HG03045 (cell line): ENCODE measurements at regions not wholly inside any gene's neighbourhood (a gene's known extent, or its start where the extent isn't known, plus 50 kb on each side); places are given as distances from the start of the nearest gene placed in this dataset.

ENCODE experiments used
- ATAC-seq: cut with Tn5 transposase; IDR thresholded peaks from one replicate; pipeline ENCODE4 v1.9.1; 2021; ENCODE audit warnings: mild to moderate bottlenecking, moderate library complexity; ENCODE audit not compliant: unreplicated experiment

DNA sequence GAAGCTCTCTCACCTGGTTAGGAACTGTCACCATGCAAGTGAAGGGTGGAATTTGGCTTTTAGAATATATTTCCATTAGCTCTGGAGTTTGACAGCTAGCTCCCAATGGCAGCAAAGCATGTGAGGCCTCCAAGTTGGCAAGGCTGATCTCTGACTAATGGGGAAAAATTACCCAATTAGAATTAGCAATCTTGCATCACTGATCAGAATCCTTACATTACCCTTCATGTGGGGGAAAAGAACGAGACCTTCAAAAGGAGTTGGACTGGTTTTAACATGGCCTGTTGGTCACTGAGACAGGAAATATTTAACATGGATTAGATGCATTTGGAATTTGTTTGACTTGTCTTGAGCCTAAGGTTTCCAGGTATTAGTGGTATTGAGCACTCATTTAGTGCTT, 192.3 kb upstream of the GDNF start:
- ATAC-seq: no peak

DNA sequence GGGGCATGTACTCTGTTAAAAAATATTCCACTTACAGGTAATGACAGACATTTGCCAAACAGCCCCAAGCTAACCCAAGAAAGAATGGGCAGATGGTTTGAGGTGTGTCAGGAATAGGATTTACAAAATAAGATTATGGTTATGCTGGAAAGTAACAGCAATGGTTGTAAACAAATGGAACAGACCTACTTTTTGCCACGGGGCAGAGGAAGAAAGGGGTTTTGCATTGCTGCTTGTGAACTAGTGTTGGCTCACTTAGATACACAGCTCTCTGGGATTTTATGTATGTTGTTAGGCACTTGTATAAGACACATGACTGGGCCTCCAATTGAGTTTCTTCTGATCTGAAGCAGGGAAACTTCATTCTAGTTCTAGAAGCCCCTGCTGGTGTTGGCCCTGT, 191.5 kb upstream of the GDNF start:
- ATAC-seq: no peak

DNA sequence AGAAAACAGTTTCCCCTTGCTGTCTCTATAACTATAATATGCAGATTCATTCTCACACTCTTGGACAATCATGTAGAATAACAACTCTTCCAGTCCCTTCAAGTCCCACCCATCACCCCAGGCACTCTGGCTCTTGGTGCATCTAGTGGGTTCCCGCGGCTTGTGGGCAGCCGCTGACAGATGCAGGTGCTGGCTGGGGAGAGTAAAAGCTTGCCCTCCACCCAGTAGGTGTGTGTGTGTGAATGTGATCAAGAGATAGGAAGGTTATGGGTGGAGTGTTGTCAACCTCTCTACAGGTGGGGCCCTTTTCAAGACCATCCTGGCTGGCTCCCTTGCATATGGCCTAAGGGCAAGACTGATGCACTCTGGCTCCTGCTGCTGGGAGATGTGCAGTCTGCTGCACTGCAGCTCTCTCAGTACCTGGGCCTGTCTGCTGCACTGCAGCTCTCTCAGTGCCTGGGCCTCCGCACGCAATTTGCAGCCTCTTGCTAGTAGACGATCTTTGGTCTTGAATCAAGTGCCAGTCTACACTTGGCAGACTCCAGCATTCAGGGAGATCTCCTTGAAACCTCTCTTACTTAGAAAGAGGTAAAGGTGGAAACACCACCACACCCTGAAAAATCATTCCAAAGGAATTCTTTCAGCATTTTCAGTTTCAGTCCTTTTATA, 189.7 kb upstream of the GDNF start:
- no peak for ATAC-seq

DNA sequence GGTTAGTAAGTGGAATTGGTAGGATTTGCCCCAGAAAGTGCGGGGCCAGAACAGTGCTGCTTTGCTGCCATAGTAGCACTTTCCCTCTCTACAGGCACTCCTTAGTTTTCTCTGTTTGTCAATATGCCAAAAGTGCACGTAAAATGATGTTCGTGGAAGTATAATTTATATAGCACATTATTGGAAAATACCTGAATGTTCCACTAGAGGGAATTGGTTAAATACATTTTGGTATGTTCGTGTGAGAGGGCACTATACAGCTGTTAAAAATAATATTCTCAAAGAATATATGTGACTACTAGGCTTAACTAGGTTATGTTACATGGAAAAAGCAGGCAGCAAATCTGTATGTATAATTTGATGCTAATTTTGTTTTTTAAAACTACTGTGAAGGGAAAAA, 184.0 kb upstream of the GDNF start:
- ATAC-seq: no peak

DNA sequence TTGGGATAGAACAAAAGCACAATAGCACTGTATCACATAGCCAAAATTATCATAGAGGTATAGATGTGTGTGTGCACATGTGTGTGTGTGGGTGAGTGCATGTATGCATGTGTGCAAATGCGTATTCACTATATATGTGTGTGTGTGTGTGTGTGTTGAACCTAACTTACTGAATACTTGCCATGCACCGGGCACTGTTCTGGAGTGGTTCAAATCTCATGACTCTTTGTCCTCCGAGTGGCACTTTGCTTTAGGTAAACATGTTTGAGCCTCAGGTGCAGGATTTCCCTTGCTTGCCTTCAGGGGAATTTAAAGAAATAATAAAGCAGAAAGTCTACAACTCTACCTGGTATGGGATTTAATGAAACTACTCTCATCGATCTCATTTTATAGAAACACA, 183.5 kb upstream of the GDNF start:
- no peak for ATAC-seq

DNA sequence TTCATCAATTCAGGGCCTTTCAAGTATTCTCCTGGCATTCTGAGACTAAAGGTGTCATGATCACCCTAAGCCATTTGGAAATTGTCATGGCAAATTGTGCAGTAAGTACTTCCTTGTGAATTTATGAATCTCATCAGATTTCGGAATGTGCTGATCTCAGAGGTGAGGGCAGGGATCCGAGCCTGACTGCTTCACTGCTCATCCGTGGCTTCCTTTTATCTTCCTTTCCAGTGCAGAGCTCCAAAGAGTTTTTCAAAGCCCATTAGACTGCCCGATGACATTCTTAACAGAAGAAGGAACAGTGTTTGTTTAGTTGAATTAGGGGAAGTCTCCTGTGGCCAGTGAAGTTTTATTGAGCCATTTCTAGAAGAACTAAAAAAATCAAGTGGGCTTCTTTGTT, 182.8 kb upstream of the GDNF start:
- ATAC-seq: no peak

DNA sequence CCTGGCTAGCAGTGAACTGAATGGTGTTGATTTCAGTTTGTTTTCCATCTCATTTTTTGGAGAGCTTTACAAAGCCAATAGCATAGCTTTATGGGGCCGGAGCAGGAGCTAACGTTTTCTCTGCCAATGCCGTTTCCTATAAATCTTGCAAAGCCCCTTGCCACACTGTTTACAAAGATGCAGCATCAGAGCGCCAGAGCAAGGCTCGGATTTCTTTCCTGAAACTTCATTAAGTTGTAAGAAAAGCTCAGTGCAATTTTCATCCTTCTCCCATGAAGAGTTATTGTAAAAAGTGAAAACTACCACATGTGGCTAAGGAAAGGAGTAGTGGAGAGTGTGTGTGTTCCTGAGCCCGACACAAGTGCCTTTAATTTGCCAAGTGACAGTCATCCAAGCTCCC, 178.2 kb upstream of the GDNF start:
- ATAC-seq: no peak

DNA sequence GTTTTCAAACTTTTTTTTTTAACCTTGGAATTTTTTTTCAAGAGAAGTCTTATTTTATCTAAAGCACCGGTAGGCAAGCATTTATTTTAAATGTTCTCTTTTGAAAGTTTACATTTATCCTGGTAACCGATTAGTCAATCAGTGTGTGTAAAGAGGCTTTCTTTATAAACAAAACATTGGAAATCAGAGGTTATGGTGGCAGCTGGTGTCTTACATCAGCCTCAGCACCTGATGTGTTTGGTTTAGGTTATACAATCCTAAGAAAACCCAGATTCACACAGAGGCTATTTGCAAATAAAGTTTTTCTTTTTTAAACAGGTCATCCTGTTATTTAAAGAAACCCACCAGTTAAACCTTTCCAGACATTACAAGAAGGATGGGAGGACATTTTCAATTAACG, 173.3 kb upstream of the GDNF start:
- ATAC-seq: no peak

DNA sequence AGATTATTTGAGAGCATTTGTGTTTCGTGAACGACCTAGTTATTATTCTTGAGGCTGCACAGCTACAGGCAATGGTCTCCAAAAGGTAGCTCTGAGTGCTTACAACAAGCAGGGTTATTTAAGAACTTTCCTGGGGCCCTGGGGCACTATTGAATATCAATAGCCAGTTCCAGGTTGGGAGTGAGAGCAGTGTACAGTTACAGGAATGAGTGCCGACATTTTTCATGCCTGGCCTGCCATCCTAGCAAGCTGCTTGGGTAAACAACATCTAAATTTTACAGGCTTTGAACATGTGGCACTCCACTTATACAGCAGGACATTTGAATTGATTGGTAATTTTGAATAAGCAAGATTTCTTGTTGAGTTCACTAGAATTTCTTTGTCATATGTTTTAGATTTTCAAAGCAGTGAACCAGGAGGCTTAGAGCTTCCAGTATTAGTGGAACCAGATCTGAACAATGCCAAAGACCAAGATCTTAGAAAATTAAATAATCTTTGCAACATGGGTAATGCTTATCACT, 171.9 kb upstream of the GDNF start:
- ATAC-seq: no peak

DNA sequence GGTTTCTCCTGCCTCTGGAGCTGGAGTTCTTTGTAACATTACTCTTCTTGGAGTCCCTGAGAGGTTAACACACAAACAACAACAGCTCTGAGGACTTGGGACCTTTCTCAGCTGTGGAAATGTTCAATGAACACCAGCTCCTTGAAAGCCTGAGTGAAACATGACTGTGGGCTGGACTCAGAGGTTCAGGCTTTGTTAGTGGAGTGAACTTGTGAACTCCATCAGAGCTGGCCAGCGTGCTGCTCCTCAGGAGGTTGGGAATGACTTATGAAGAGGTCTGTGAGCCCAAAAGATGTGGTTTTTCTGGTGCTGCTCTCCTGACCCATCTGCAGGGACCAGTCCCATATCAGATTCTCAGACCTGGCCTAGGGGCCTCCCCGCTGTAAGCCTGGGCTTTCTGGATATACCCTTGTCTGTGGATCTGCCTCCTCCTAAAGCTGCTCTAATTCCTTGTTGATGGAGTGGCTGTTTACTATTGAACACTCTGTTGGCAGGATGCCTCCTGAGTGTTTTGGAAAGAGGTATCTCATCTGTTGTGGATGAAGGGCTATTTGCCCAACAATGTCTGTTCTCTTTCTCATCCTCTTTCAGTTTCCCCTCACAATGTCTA, 170.0 kb upstream of the GDNF start:
- ATAC-seq: no peak

DNA sequence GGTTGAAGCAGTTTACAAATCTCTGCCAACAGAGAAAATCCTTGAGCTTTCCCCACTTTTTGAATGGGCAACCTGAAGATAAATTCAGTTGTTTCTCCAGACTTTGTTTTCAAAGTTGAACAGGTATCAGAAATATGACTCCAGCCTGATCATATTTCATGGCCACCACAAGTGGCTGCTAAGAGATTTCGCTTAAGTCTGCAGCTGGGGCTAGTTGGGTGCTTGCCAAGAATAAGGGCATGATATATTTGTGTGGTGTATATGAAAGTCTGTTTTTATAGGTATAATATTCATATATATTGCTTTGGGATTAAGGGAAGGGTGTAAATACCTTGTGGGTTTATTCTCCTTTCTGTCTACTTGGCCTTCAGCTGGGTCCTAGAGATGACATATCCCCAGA, 168.4 kb upstream of the GDNF start:
- no peak for ATAC-seq

DNA sequence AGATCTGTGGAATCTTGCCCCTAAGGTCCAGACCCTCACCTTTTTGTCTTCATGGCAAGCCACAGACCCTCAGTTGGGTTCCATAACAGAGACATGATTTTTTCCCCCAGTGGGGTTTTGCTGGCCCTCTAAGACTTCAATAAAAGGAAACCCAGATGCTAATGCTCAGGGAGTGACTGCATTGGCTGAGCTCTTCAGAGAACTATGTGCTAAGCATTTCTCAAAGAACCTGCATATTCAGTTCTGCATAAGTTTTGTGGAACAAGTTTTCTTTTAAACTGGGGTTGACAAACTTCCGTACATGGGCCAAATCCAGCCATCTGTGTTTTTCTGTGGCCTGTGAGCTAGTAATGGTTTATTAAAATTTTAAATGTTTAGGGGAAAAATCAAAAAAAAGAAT, 159.8 kb upstream of the GDNF start:
- ATAC-seq: no peak

DNA sequence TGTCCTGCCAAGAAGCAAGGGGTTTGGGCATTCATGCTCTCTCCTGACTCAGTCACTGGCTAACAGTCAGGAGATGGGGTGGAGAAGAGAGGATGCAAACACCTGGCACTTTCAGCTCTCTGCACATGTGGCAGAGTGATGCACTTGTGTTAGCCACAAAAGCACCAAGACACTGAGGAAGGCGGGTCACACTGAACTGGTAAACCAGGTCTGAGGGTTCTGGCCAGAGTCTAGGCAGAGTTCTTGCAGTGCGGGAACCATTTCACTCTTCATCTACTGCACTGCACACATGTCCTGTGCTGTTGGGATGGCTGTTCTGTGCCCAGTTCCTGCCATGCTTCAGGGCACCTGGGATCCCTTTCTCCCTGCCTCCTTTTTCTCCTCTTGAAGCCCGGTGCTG, 157.1 kb upstream of the GDNF start:
- no peak for ATAC-seq

DNA sequence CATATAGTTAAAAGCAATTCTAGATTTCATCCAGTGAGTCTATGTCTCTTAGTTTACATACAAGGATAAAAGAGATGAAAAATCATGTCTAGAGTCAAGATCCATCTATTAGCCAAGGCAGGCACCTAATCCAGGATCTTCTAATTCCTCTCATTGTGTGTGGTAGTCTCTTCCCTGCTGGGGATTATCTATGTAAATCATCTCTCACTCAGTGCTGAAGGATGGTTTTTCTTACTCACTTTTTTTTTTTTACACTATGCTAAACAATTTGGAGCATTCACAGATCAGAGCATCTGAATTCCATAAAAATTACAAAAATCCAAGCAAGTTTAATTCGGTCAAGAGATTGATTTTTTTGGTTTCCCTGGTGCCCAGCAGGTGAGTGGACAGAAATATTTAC, 154.9 kb upstream of the GDNF start:
- no peak for ATAC-seq

DNA sequence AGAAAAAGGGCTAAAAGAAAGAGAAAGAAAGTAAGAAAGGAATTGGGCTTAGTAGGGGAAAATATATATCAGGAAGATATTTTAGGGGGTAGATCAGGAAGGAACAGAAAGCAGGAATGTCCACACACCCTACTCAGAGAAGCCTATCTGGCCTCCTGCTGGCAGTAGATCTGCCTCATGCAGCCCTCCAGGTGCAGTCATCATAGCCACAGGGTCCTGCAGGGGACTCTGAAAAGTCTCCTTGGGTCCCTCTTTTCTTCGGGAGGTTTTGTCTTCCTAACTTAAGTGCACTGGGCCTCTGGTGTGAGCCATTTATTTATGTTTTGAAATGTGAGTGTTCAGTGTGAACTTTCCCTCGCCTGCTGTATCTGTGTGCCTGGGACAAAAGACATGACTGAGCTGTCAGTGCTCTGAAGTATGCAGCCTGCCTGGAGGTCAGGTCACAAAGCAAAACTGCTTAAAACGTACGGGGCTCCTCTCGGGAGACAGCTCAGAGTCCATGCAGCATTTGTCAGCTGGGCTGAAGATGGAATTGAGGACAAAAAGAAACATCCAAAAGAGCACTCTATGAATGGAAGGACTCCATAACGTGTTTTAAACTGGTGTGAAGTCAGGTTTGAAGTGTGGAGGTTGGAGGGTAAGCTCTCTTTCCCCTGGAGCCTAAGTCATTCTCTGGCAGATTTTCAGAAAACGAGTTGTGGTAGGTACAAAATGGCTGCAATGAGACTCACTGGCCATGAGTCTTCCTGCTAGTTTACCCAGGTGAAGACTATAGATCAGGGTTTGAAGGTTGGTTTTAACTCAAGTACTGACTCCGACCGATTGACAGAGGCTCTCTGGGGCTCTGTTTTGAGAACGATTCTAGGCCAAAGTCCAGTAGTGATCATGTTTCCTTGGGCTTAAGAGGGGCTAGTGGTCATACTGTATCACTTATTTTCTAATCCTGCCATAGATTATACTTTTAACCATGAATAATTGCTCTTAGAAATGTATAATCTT, 151.8 kb upstream of the GDNF start:
- ATAC-seq: no peak

DNA sequence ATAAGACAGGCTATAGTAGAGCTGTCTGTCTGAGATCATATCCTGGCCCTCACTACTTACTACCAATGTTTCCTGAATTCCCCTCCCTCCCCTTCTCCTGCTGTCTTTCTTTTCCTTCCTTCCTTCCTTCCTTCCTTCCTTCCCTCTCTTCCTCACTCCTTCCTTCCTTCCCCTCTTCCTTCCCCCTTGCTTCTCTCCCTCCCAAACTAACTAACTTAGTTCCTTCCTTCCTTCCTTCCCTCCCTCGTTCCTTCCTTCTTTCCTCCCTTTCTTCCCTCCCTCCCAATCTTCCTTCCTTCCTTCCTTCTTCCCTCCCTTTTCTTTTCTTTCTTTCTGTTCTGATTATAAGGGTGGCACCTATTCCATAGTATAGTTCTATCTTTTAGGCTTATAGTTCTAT, 150.0 kb upstream of the GDNF start:
- ATAC-seq: no peak

DNA sequence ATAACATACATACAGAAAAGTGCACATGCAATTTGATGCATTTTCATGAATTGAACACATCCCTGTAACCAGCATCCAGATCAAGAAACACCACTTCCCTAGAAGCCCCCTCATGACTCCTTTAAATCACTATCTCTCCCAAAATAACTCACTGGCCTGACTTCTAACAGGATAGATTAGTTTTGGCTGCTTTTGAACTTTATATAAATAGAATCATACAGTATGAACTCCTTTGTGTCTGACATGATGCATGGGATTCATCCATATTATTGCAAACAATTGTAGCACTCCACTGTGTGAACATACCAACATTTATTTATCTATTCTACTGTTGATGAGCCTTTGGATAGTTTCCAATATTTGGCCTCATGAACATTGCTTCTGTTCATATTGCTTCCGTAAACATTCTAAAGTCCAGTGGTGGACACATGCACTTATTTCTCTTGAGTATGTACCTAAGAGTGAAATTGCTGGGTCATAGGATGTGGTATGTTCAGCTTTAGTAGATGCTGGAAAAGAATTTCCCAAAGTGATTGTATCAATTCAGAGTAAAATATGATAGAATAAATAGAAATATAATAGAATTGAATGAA, 148.7 kb upstream of the GDNF start:
- ATAC-seq: no peak

DNA sequence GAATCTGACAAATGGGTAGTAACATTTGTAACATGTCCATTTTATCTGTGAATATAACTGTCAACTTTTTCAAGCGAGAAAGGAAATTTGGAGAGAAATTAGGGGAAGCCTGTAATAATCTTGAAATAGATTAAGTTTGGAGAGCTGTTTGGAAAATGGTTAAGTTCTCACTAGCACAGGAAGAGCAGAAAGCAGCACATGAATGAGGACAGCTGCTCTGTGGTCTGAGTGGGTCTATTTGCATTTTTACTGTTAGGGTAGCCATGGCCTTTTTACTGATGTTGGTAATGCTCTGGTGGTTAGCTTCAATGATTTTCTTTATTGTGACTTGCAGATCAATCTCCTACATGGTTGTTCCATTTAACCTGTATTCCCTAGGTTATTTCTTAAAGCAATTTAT, 144.5 kb upstream of the GDNF start:
- no peak for ATAC-seq

DNA sequence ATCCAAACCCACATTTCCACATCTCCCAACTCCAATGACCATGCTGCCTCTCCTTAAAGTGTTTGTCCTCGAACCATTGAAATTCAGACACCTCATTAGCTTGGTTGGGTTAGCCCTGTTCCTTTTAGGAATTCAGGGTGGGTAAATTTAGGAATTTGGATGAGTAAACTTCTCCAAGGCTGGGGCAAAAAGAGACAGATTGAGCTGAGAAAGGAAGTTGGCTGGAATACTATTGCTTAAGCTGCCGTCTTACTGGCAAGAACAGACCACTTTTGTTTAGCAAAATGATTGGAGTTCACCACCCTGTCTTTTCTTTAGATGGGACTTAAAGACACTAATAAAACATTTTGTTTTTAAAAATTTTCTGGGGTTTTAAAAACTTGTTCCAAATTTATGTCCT, 143.6 kb upstream of the GDNF start:
- ATAC-seq: no peak

DNA sequence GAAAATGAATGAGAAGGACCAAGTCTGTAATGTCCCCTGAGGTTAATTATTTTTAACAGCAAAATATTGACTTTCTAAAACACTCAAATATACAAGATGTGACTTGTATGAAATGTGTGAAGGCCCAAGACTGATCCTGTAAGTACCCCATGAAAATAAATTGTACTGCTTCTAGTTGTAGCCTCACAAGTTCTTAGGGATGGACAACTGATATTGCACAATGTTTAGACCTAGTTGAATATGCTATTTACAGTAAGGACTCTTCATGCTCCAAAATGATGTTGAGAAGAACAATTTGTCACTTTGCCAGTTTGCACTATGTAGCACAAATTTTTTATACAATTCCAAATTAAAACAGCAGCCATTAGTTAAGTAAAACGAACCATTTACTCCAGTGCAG, 139.7 kb upstream of the GDNF start:
- ATAC-seq: no peak

DNA sequence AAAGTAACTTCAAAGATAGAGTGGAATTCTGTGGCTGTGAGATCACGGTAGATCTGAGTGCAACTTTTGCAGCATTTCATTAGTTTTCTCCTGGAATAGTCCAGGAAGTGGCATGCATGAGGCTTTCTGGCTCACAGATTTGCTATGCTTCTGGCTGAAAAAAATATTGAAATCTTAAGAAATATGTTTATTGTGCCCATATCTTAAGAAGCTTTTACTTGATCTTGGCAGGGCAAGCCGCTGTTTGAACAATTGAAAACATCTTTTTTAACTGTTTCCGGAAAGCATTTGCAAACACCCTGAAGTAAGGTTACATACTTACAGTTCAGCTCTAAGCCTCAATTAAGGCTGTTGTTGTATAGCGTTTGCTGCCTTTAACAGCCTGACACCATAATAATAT, 135.7 kb upstream of the GDNF start:
- ATAC-seq: no peak
